ENCODE measurements at regions not wholly inside any gene's neighbourhood (a gene's known extent, or its start where the extent isn't known, plus 50 kb on each side); places are given as distances from the start of the nearest gene placed in this dataset.

DNA sequence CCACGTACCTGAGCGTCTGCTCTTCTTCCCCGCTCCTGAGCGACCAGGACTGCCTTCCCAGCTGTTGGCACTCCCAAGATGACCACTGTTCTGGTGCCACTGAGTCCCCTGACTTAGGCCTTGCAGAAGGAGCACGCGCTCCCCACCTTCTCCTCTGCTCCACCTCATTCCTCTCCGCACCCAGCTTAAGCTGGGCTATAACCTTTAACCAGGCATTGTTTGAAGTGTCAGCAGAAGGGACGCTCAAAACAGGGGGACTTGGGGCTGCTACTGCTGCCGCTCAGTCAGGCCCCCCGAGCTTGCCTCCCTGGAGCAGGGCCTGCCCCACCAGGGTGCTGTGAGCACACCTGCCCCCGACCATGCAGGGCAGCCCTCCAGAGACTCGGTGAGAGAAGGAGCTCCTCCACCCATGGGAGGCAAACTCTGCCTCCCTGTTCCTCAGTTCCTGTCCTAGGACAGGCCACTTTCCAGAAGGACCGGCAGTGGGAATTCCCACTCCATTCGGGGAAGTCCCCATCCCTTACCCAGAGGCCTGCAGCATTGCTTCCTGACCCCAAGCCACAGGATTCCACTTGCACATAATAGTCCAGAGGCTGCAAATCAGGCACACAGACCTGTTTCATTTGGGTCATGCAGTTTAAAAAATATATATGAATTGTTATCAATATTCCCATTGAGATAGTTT lies 99.7 kb upstream of the ENPP6 start:
- no peak overlapping the region for H2AK9ac ChIP-seq (replicated peaks; ENCODE audit: low read depth, low read length, poor library complexity)
- BruUV-seq (replicated peaks): no TSS peak
- no peak overlapping the region for H3K56ac ChIP-seq (ENCODE audit: extremely low read depth, insufficient read depth, low read length)
- TF ChIP-seq RAD21 (IDR thresholded peaks at IDR 0.05; ENCODE audit: low read length) (no peak), MXI1 (IDR thresholded peaks at IDR 0.05; ENCODE audit: borderline replicate concordance, low read depth, low read length) (no peak), CHD1 (IDR thresholded peaks at IDR 0.05; ENCODE audit: low read depth, low read length) (no peak), BHLHE40 (IDR thresholded peaks at IDR 0.05; ENCODE audit: low read depth, low read length) (no peak), MAFK (IDR thresholded peaks at IDR 0.05; ENCODE audit: low read depth, low read length) (no peak), NFE2L2 (IDR thresholded peaks at IDR 0.05; ENCODE audit: low read depth, low read length) (no peak), MAZ (IDR thresholded peaks at IDR 0.05; ENCODE audit: borderline replicate concordance, low read depth, low read length) (no peak), SMC3 (IDR thresholded peaks at IDR 0.05; ENCODE audit: low read depth, low read length) (no peak)
- ChIA-PET POLR2A (ENCODE audit: unreplicated experiment) (no interaction called here), CTCF (interaction anchor here (0.6 kb wide), 1 partner anchor 230 kb away, joined by 8 read pairs; no protein-coding TSS in a partner anchor)
- no peak overlapping the region for H3K27ac ChIP-seq (ENCODE audit: insufficient read depth, low read length)
- H3K9ac ChIP-seq (ENCODE audit: low read depth, low read length): no peak overlapping the region
- intact Hi-C loops (cut with micrococcal nuclease): no loop called here
- DNase-seq: peak; percentile 16
- WGBS, 2 experiments (ENCODE audit: extremely low coverage in 2 of 2, insufficient read length in 1 of 2): 83% methylated on average over 9 of the region's 14 CpGs; no CpG with 5 or more reads in 1 of the 2 experiments
- no peaks in the 10 kb centered on the region for H3K79me1 ChIP-seq (ENCODE audit: low read depth in 1 of 2, low read length in 2 of 2)
- H3K18ac ChIP-seq (ENCODE audit: low read depth, low read length): no peak overlapping the region
- H3K4me3 ChIP-seq (ENCODE audit: insufficient read depth, low read depth, low read length): no peak overlapping the region
- H3K9me1 ChIP-seq (ENCODE audit: insufficient read depth, low read length): no peaks in the 10 kb centered on the region
- no peak overlapping the region for H2BK120ac ChIP-seq (ENCODE audit: low read depth, low read length)
- H3K4me1 ChIP-seq (ENCODE audit: control insufficient read depth, insufficient read depth, low read length): no peaks in the 10 kb centered on the region; the same call in 1 of the 2 replicates
- H2BK20ac ChIP-seq (ENCODE audit: low read depth, low read length): no peak overlapping the region
- no peak for ATAC-seq (ENCODE audit: low read depth)
- H2AFZ ChIP-seq (replicated peaks; ENCODE audit: low read length, poor library complexity): no peak overlapping the region
- no peak overlapping the region for H4K8ac ChIP-seq (ENCODE audit: low read depth in 2 of 2, low read length in 2 of 2)
- no peak overlapping the region for H3K4ac ChIP-seq (ENCODE audit: low read depth, low read length)
- in situ Hi-C loops (cut with MboI; ENCODE audit: low sequenced_read_pairs): no loop called here
- no peak overlapping the region for H3K23ac ChIP-seq (ENCODE audit: low read depth, low read length)
- no peak overlapping the region for H3K4me2 ChIP-seq (ENCODE audit: low read depth, low read length)
- no peaks in the 10 kb centered on the region for H3K36me3 ChIP-seq (ENCODE audit: control insufficient read depth, insufficient read depth, low read length)
- no peak overlapping the region for H2BK15ac ChIP-seq (ENCODE audit: low read depth, low read length)
- H4K20me1 ChIP-seq (ENCODE audit: insufficient read depth, low read length): no peaks in the 10 kb centered on the region
- no peak overlapping the region for H3K14ac ChIP-seq (replicated peaks; ENCODE audit: low read depth, low read length)
- H4K5ac ChIP-seq (ENCODE audit: low read depth, low read length): no peak overlapping the region
- H3K9me3 ChIP-seq (ENCODE audit: control insufficient read depth, insufficient read depth, low read length): no peaks in the 10 kb centered on the region
- H2AK5ac ChIP-seq (ENCODE audit: low read depth, low read length): no peak overlapping the region
- H4K91ac ChIP-seq (ENCODE audit: insufficient read depth, low read depth, low read length): no peak overlapping the region
- dilution Hi-C loops (cut with HindIII; ENCODE audit: low sequenced_read_pairs, unreplicated experiment): no loop called here
- no peaks in the 10 kb centered on the region for H3K27me3 ChIP-seq (ENCODE audit: control insufficient read depth, insufficient read depth, low read length)
- H2BK5ac ChIP-seq (ENCODE audit: low read depth, low read length, poor library complexity, severe bottlenecking): no peak overlapping the region

Data from IMR-90 (cell line).